ENCODE measurements at regions not wholly inside any gene's neighbourhood (a gene's known extent, or its start where the extent isn't known, plus 50 kb on each side); places are given as distances from the start of the nearest gene placed in this dataset.

DNA sequence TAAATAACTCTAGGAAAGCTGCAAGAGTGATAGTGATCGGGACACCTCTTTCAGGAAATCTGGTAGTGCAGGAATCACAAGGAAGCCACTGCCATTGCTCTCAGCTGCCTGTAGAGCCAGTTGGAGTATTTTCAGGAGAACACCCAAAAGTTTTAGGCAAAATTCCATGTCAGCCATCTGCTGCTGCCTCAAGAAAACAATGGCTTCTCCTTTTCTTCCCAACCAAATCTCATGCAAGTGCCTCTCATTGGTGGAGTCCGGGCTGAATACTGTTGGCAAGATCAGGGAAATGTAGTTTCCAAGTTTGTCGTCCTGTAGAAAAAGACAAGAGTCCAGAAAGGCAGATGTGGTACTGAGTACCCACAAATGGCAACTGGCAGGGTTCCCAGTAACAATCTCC is 54.9 kb upstream of the TANC2 start:
- TF ChIP-seq, protein P1, sequence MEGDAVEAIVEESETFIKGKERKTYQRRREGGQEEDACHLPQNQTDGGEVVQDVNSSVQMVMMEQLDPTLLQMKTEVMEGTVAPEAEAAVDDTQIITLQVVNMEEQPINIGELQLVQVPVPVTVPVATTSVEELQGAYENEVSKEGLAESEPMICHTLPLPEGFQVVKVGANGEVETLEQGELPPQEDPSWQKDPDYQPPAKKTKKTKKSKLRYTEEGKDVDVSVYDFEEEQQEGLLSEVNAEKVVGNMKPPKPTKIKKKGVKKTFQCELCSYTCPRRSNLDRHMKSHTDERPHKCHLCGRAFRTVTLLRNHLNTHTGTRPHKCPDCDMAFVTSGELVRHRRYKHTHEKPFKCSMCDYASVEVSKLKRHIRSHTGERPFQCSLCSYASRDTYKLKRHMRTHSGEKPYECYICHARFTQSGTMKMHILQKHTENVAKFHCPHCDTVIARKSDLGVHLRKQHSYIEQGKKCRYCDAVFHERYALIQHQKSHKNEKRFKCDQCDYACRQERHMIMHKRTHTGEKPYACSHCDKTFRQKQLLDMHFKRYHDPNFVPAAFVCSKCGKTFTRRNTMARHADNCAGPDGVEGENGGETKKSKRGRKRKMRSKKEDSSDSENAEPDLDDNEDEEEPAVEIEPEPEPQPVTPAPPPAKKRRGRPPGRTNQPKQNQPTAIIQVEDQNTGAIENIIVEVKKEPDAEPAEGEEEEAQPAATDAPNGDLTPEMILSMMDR (IDR thresholded peaks at IDR 0.05; ENCODE audit: low read length) = no peak
- TF ChIP-seq EZH2 (optimal IDR thresholded peaks at IDR 0.05; ENCODE audit: low read depth, low read length) = no peak

All from MM.1S (cell line).